ENCODE measurements at regions not wholly inside any gene's neighbourhood (a gene's known extent, or its start where the extent isn't known, plus 50 kb on each side); places are given as distances from the start of the nearest gene placed in this dataset.
"Not testable (repeated sequence)": the region's sequence is repeated elsewhere in the genome, so short reads cannot be mapped to it uniquely, and the experiment has no call there.

DNA sequence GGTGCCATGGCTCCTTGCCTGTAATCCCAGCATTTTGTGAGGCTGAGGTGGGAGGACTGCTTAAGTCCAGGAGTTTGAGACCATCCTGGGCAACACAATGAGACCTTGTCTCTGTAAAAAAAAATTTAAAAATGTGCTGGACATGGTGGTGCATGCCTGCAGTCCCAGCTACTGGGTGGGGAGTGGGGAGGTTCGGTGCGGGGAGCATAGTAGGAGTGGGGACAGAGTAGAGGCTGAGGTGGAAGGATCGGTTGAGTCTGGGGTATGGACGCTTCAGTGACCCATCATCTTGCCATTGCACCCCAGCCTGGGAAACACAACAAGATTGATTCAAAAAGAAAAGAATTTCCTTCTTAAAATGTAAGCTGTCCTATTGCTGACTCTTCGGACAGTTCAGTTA, 1490.0 kb upstream of the GBE1 start:
- no peak for DNase-seq (ENCODE audit: low read depth)

DNA sequence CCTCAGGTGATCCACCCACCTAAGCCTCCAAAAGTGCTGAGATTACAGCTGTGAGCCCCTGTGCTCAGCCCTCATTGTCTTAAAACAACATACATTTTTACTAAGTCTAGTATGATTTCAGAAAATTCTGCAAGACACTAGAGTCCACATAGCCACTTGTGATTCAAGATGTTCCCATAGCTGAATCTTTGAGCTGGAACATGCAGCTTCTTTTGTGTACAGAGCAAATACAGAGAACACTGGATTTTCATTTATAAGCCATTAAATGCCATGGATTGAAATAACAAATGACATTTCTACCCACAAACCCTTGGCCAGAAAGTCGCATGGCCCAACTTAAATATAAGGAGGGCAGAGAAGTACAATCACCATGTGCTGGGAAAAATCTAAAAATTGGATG, 1489.2 kb upstream of the GBE1 start:
- no peak for DNase-seq (ENCODE audit: low read depth)

GRCh38 chr3:83248454-83248853, 1487.0 kb upstream of the GBE1 start:
- no peak for DNase-seq (ENCODE audit: low read depth)

DNA sequence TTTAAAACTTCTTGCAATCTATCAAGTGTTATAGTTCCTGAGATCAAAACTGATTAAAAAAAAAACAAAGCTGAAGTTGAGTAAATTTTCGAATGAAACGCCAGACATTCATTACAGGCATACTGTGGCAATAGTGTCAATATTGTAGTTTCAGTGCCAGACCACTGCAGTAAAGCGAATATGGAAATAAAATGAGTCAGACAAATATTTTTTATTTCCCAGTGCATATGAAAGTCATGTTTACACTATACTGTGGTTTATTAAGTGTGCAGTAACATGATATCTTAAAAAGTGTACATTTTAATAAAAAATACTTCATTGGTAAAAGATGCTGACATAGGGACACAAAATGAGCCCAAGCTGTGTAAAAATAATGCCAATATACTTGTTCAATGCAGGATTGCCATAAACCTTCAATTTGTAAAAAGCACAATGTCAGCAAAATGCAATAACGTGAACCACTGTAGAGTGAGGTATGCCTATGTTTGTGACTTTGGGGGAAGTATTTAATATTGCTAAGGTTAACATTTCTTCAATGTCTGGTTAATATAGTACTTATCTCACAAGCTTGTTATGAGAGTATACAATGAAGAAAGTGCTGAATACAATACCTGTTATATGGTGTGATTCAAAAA, 1473.9 kb upstream of the GBE1 start:
- DNase-seq (ENCODE audit: low read depth): no peak

- DNase-seq (ENCODE audit: low read depth): no peak
Observed at GRCh38 chr3:83233715-83234114, 1472.3 kb upstream of the GBE1 start.

- no peak for DNase-seq (ENCODE audit: low read depth)
Observed at GRCh38 chr3:83230841-83231240, 1469.4 kb upstream of the GBE1 start.

DNA sequence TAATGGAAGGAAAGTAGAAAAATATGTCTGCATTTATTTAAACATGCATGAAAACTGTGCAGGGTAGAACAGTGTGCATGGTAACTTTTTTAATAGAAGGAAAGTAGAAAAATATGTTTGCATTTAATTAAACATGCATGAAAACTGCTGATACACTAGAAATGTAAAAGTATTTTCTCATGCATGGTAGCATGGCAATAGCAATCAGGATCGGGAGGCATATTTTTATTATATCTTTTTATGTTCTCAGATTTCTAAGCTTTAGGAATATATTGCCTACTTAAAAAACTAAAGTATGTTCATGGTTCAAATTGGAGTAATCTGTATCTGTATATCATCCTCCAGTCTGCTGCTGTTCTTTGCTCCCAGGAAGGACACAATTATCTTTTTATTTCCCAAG, 1468.9 kb upstream of the GBE1 start:
- DNase-seq (ENCODE audit: low read depth): no peak

GRCh38 chr3:83226751-83227150, 1465.3 kb upstream of the GBE1 start:
- DNase-seq (ENCODE audit: low read depth): no peak

- DNase-seq (ENCODE audit: low read depth): no peak
Observed at GRCh38 chr3:83224101-83224868, 1462.8 kb upstream of the GBE1 start.

- DNase-seq (ENCODE audit: low read depth): no peak
Observed at GRCh38 chr3:83218383-83219200, 1457.1 kb upstream of the GBE1 start.

DNA sequence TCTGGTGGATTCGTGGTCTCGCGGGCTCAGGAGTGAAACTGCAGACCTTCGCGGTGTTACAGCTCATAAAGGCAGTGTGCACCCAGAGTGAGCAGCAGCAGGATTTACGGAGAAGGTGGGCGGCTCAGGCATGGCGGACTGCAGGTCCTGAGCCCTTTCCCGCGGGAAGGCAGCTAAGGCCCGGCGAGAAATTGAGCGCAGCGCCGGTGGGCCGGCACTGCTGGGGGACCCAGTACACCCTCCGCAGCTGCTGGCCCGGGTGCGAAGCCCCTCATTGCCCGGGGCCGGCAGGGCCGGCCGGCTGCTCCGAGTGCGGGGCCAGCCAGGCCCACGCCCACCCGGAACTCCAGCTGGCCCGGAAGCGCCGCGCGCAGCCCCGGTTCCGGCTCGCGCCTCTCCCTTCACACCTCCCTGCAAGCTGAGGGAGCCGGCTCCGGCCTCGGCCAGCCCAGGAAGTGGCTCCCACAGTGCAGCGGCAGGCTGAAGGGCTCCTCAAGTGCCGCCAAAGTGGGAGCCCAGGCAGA, 1456.2 kb upstream of the GBE1 start:
- DNase-seq (ENCODE audit: low read depth): not testable (repeated sequence)

- DNase-seq (ENCODE audit: low read depth): no peak
Observed at GRCh38 chr3:83216919-83217594, 1455.6 kb upstream of the GBE1 start.

DNA sequence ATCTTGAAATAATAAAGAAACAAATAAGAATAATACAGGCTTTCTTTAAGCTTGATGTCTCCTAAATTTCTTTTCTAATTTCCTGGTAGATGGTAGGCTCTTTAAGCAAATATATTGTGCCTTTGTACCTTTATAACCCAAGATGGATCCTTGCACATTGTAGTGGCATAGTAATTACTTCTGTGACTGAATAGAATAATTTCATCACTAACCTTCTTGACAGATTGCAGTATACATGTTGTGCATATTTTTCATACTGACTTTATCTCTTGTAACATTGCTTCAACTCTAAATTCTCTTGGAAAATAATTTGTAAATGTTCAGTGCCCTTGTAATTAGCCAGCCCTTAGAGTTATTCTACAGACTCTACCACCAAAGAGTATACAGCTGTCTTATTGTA, 1433.8 kb upstream of the GBE1 start:
- DNase-seq (ENCODE audit: low read depth): no peak

DNA sequence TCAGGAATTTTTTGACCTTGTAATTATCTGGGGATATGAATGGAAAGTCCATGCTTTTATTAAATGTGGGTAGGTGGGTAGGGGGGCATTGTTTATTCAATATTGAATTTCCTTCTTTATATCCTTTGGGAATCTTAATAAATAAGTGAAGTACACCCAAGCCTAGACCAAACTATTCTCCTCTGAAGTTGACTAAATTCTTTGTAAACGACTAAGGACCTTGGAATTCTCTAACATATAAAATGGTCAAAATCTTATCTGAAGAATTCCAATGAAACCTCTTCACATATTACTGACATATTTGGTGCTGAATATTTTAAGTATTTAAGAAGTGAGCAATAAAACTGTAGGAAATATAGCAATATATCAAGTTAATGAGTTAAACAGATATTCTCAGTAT, 1432.1 kb upstream of the GBE1 start:
- no peak for DNase-seq (ENCODE audit: low read depth)

- DNase-seq (ENCODE audit: low read depth): no peak
Observed at GRCh38 chr3:83189634-83190033, 1428.2 kb upstream of the GBE1 start.

GRCh38 chr3:83169473-83169872, 1408.0 kb upstream of the GBE1 start:
- no peak for DNase-seq (ENCODE audit: low read depth)

DNA sequence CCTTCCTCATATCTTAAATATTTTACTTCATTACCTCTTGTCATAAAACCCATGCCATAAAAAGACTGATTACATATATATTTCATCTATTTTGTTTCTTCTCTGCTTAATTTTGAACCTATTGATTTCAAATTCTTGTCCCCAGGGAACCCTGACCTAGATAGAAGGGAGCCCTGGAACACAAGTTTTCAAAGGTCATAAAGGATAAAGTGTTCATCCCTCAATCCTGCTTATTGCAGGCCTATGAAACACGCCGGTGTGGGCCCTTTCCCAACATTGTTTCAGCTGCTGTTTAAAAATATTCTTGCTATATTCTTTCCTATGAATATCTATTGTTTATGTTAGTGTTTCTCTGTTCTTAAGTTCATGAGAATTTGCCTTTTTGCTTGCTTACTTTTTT, 1389.5 kb upstream of the GBE1 start:
- no peak for DNase-seq (ENCODE audit: low read depth)

DNA sequence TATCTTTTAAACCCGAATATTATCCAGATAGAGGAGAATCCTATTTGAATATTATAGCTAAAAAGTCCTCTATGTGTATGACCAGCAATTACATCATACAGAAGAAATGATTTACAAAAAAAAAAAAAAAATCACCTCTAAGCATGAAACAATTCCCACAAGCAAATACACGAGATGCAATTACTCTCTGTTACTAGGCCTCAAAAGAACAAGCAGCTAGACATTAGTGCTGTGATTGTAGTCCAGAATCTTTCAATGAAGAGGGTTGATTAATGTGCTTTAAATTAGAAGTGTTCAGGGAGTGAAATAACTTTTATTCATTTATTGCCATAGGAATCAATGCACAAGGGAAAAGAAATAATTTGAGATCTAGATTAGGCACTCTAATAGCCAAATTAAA, 1379.5 kb upstream of the GBE1 start:
- no peak for DNase-seq (ENCODE audit: low read depth)

- no peak for DNase-seq (ENCODE audit: low read depth)
Observed at GRCh38 chr3:83131236-83131635, 1369.8 kb upstream of the GBE1 start.

- DNase-seq (ENCODE audit: low read depth): no peak
Observed at GRCh38 chr3:83122774-83123350, 1361.4 kb upstream of the GBE1 start.

DNA sequence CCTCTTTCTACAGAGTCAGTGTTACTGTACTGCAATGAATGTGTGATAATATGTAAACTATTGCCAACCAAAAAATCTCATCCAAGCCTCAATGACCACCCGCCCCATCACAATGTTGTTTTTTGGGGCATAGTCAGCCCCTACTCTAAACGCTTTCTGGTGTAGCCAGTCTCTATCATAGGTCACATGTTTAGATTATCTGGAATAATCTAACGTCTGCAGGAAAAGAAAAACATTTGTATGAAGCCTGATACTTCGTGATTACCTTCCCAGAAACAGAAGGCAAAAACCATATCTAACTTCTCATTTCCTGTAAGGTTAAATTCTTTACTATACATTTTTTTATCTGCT, 1331.8 kb upstream of the GBE1 start:
- no peak for DNase-seq (ENCODE audit: low read depth)

Measured in CMK (cell line).